ENCODE measurements at regions not wholly inside any gene's neighbourhood (a gene's known extent, or its start where the extent isn't known, plus 50 kb on each side); places are given as distances from the start of the nearest gene placed in this dataset.

DNA sequence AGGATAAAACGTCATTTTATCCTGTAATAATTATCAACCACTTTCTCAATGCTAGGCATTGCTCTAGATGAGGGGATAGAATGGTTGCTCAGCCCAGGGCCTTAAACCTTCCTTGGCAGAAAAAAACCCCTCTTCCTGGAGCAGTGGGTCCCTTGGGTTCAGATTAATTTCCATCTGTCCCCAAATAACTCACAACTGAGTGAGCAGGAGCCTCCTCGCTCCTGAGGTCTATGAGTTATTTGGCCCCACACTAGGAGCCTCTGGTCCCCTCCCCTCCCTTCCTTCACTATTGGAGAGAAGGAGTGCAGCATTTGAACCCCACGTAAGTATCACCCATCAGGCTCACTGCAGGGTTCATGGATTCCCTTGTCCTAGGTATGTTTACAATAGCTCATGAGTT, 157.5 kb upstream of the FHL2 start:
- TF ChIP-seq, protein P1, sequence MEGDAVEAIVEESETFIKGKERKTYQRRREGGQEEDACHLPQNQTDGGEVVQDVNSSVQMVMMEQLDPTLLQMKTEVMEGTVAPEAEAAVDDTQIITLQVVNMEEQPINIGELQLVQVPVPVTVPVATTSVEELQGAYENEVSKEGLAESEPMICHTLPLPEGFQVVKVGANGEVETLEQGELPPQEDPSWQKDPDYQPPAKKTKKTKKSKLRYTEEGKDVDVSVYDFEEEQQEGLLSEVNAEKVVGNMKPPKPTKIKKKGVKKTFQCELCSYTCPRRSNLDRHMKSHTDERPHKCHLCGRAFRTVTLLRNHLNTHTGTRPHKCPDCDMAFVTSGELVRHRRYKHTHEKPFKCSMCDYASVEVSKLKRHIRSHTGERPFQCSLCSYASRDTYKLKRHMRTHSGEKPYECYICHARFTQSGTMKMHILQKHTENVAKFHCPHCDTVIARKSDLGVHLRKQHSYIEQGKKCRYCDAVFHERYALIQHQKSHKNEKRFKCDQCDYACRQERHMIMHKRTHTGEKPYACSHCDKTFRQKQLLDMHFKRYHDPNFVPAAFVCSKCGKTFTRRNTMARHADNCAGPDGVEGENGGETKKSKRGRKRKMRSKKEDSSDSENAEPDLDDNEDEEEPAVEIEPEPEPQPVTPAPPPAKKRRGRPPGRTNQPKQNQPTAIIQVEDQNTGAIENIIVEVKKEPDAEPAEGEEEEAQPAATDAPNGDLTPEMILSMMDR (IDR thresholded peaks at IDR 0.05; ENCODE audit: low read depth, low read length) = no peak
- TF ChIP-seq, protein P2, sequence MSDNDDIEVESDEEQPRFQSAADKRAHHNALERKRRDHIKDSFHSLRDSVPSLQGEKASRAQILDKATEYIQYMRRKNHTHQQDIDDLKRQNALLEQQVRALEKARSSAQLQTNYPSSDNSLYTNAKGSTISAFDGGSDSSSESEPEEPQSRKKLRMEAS (IDR thresholded peaks at IDR 0.05; ENCODE audit: low read depth, low read length) = no peak
- TF ChIP-seq POLR2A (IDR thresholded peaks at IDR 0.05; ENCODE audit: extremely low read depth, insufficient read length) = no peak
- TF ChIP-seq MYC (IDR thresholded peaks at IDR 0.05; ENCODE audit: low read depth, low read length) = no peak
- no peak overlapping the region for H3K4me3 ChIP-seq (ENCODE audit: low read depth, low read length)
- DNase-seq (ENCODE audit: low read depth) = no peak

DNA sequence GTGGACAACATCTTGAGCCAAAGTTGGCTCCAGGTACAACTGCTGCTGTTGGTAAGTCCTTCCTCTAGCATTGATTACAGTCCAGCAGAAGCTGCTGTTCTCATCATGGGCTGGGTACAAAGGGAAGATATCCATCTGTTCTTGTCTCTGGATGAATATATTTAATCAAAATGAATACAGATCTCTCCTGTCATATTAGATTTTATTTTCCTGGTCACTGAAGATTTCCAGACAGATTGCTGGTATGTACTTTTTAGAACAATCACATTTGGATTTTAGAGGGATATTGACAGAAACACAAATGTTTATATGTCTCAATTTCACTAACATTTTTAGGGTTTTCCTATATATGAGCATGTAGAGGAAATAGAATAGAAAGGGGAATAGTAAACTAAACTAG, 155.4 kb upstream of the FHL2 start:
- no peak overlapping the region for H3K4me3 ChIP-seq (ENCODE audit: low read depth, low read length)
- TF ChIP-seq, protein P2 (IDR thresholded peaks at IDR 0.05; ENCODE audit: low read depth, low read length) = no peak
- TF ChIP-seq, protein P1 (IDR thresholded peaks at IDR 0.05; ENCODE audit: low read depth, low read length) = no peak
- TF ChIP-seq POLR2A (IDR thresholded peaks at IDR 0.05; ENCODE audit: extremely low read depth, insufficient read length) (no peak), MYC (IDR thresholded peaks at IDR 0.05; ENCODE audit: low read depth, low read length) (no peak)
- no peak for DNase-seq (ENCODE audit: low read depth)

GRCh38 chr2:105553538-105554196, 154.8 kb upstream of the FHL2 start:
- DNase-seq (ENCODE audit: low read depth) = no peak
- TF ChIP-seq, protein P2 (IDR thresholded peaks at IDR 0.05; ENCODE audit: low read depth, low read length) = no peak
- TF ChIP-seq POLR2A (IDR thresholded peaks at IDR 0.05; ENCODE audit: extremely low read depth, insufficient read length) (no peak), MYC (IDR thresholded peaks at IDR 0.05; ENCODE audit: low read depth, low read length) (no peak)
- TF ChIP-seq, protein P1 (IDR thresholded peaks at IDR 0.05; ENCODE audit: low read depth, low read length) = no peak

GRCh38 chr2:105546628-105546974, 147.8 kb upstream of the FHL2 start:
- DNase-seq (ENCODE audit: low read depth) = no peak
- H3K4me3 ChIP-seq (ENCODE audit: low read depth, low read length) = no peak overlapping the region
- TF ChIP-seq, protein P1 (IDR thresholded peaks at IDR 0.05; ENCODE audit: low read depth, low read length) = no peak
- TF ChIP-seq, protein P2 (IDR thresholded peaks at IDR 0.05; ENCODE audit: low read depth, low read length) = no peak

More at GRCh38 chr2:105553538-105554196, 154.8 kb upstream of the FHL2 start:
- no peak overlapping the region for H3K4me3 ChIP-seq (ENCODE audit: low read depth, low read length)

DNA sequence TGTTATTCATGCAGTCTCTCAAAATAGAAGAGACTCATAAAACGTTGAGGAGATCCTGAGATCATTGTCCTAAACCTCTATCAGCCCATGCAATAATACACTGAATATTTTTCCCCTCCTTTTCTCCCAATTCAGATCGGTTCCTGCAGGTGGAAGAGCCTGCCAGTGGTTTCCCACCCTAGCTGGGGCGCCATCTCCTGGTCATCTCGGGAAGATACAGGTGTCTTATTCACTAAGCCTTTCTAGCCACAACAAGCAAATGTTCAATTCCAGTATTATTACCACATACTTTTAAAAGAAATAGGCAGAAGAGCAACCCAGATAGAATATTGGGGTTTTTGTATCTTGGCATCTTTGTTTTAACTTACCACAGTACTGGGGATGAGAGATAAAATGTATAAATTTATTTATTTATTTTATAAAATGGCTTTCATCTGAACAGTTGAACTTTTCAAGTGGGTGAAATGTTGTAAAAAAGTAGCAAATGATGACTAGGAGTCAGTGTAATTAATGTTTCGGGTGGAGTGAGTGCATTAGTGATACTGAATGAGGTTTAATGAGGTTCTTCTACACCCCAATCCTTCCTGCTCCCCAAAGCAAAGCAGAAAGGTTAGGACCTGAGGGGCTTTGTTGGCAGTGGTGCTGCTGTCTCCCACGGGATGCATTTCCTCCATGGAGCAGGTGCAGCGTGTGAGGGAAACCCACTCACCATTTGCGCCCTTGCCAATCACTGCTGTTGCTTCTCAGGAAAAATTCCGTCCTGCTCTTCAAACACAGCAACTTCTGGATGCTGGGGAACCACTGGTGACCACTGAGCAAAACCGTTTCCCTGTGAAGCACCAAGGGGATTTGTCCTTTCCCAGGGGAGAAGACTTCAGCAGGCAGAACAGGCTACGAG, 147.1 kb upstream of the FHL2 start:
- H3K4me3 ChIP-seq (ENCODE audit: low read depth, low read length) = no peak overlapping the region
- TF ChIP-seq, protein P1 (IDR thresholded peaks at IDR 0.05; ENCODE audit: low read depth, low read length) = peak; percentile 89
- TF ChIP-seq, protein P2 (IDR thresholded peaks at IDR 0.05; ENCODE audit: low read depth, low read length) = peak; percentile 45; the same call in 1 of the 2 replicates
- no peak for TF ChIP-seq MYC (IDR thresholded peaks at IDR 0.05; ENCODE audit: low read depth, low read length)

More for the DNA sequence above, 147.1 kb upstream of the FHL2 start:
- DNase-seq (ENCODE audit: low read depth) = peak; percentile 72

All from NB4 (cell line).